Astrocyte of the spinal cord (primary cell): ENCODE measurements at regions not wholly inside any gene's neighbourhood (a gene's known extent, or its start where the extent isn't known, plus 50 kb on each side); places are given as distances from the start of the nearest gene placed in this dataset.

ENCODE experiments used
- DNase-seq: peaks from one replicate; pipeline ENCODE4 v3.0.0; 2011; ENCODE audit warnings: low read depth, low spot score
- H3K4me3 ChIP-seq: 2 replicates; pipeline ENCODE4 v1.5.1; 2011; ENCODE audit warnings: low read depth, mild to moderate bottlenecking, low read length, moderate library complexity
- CTCF ChIP-seq: IDR thresholded peaks from 2 replicates; pipeline ENCODE4 v1.5.1; 2012; ENCODE audit warnings: low read depth, mild to moderate bottlenecking, low read length, inconsistent platforms
- in situ Hi-C: cut with HindIII; loops from 2 replicates; pipeline ENCODE4 v1.10.0; 2017; ENCODE audit warnings: low sequenced_read_pairs

GRCh38 chr3:127078626-127079025 lies 95.7 kb downstream of the PLXNA1 start:
- no peak for TF ChIP-seq CTCF
- H3K4me3 ChIP-seq: no peak overlapping the region
- no peak for DNase-seq
- in situ Hi-C loops: no loop called here

- no peak for TF ChIP-seq CTCF
- in situ Hi-C loops: no loop called here
- DNase-seq: no peak
- no peak overlapping the region for H3K4me3 ChIP-seq
These were observed 96.3 kb downstream of the PLXNA1 start for GRCh38 chr3:127079211-127079610.

GRCh38 chr3:127081001-127081720 lies 98.2 kb downstream of the PLXNA1 start:
- no peak for TF ChIP-seq CTCF
- in situ Hi-C loops: no loop called here
- no peak for DNase-seq
- H3K4me3 ChIP-seq: no peak overlapping the region

- no peak for DNase-seq
- in situ Hi-C loops: no loop called here
- no peak for TF ChIP-seq CTCF
- no peak overlapping the region for H3K4me3 ChIP-seq
These were observed 99.2 kb downstream of the PLXNA1 start for GRCh38 chr3:127082066-127082465.

- DNase-seq: no peak
- TF ChIP-seq CTCF: no peak
- no peak overlapping the region for H3K4me3 ChIP-seq
- in situ Hi-C loops: no loop called here
These were observed 101.0 kb downstream of the PLXNA1 start for GRCh38 chr3:127083778-127084397.

GRCh38 chr3:127084401-127084990 lies 101.6 kb downstream of the PLXNA1 start:
- no peak overlapping the region for H3K4me3 ChIP-seq
- in situ Hi-C loops: no loop called here
- no peak for TF ChIP-seq CTCF
- DNase-seq: no peak
